MM.1S (cell line): ENCODE measurements at regions not wholly inside any gene's neighbourhood (a gene's known extent, or its start where the extent isn't known, plus 50 kb on each side); places are given as distances from the start of the nearest gene placed in this dataset.

Source experiments
- EZH2 ChIP-seq: fragments of 300-600 bp; sonication (generic); optimal IDR thresholded peaks from 2 replicates; pipeline ENCODE3; 2017; ENCODE audit warnings: low read depth, mild to moderate bottlenecking, antibody characterized with exemption, low read length, mixed read lengths
- EZH2phosphoT487 ChIP-seq: fragments of 300-600 bp; sonication (generic); IDR thresholded peaks from 2 replicates; pipeline ENCODE4 v1.6.1; 2018; ENCODE audit warnings: antibody characterized with exemption, low read length
- TF ChIP-seq, protein P1 (sequence below): fragments of 300-600 bp; sonication (generic); IDR thresholded peaks from 2 replicates; pipeline ENCODE4 v1.5.1; 2016; ENCODE audit warnings: antibody characterized with exemption, low read length, mixed read lengths

DNA sequence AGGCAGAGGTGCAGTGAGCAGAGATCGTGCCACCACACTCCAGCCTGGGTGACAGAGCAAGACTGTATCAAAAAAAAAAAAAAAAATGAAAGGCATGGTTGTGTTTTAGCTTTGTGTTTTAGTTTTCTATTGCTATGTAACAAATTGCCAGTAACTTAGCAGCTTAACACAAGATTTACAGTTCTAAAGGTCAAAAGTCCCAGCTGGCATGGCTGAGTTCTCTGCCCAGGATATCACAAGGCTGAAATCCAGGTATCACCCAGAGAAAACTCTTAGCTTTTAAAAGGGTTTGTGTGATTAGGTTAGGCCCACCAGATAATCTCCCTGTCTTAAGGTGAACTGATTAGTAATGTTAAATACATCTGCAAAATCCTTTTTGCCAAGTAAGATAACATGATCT, 107.7 kb upstream of the YPEL5 start:
- TF ChIP-seq, protein P1, sequence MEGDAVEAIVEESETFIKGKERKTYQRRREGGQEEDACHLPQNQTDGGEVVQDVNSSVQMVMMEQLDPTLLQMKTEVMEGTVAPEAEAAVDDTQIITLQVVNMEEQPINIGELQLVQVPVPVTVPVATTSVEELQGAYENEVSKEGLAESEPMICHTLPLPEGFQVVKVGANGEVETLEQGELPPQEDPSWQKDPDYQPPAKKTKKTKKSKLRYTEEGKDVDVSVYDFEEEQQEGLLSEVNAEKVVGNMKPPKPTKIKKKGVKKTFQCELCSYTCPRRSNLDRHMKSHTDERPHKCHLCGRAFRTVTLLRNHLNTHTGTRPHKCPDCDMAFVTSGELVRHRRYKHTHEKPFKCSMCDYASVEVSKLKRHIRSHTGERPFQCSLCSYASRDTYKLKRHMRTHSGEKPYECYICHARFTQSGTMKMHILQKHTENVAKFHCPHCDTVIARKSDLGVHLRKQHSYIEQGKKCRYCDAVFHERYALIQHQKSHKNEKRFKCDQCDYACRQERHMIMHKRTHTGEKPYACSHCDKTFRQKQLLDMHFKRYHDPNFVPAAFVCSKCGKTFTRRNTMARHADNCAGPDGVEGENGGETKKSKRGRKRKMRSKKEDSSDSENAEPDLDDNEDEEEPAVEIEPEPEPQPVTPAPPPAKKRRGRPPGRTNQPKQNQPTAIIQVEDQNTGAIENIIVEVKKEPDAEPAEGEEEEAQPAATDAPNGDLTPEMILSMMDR: no peak
- TF ChIP-seq EZH2 (no peak), EZH2phosphoT487 (no peak)
